Amniotic stem cell (primary cell): ENCODE measurements at regions not wholly inside any gene's neighbourhood (a gene's known extent, or its start where the extent isn't known, plus 50 kb on each side); places are given as distances from the start of the nearest gene placed in this dataset.
"Not testable (repeated sequence)": the region's sequence is repeated elsewhere in the genome, so short reads cannot be mapped to it uniquely, and the experiment has no call there.

Experiments used
- DNase-seq: peaks from one replicate; lab custom pipeline; 2025; lab: John Stamatoyannopoulos, UW

- no peak for DNase-seq
Measured at GRCh38 chr14:84084056-84084630, 1445.8 kb upstream of the FLRT2 start.

GRCh38 chr14:84085493-84085892 lies 1444.5 kb upstream of the FLRT2 start:
- DNase-seq: no peak

- DNase-seq: no peak
Measured at GRCh38 chr14:84086714-84087113, 1443.2 kb upstream of the FLRT2 start.

GRCh38 chr14:84087986-84088531 lies 1441.9 kb upstream of the FLRT2 start:
- peak; percentile 30 for DNase-seq

- no peak for DNase-seq
Measured at GRCh38 chr14:84090837-84091236, 1439.1 kb upstream of the FLRT2 start.

- no peak for DNase-seq
Measured at GRCh38 chr14:84095681-84096080, 1434.3 kb upstream of the FLRT2 start.

- no peak for DNase-seq
Measured at GRCh38 chr14:84098261-84098660, 1431.7 kb upstream of the FLRT2 start.

DNA sequence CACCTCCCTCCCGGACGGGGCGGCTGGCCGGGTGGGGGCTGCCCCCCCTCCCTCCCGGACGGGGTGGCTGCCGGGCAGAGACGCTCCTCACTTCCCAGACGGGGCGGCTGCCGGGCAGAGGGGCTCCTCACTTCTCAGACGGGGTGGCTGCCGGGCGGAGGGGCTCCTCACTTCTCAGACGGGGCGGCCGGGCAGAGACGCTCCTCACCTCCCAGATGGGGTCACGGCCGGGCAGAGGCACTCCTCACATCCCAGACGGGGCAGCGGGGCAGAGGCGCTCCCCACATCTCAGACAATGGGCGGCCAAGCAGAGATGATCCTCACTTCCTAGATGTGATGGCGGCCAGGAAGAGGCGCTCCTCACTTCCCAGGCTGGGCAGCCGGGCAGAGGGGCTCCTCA lies 1430.4 kb upstream of the FLRT2 start:
- DNase-seq: not testable (repeated sequence)

- no peak for DNase-seq
Measured at GRCh38 chr14:84107835-84108343, 1422.1 kb upstream of the FLRT2 start.

- no peak for DNase-seq
Measured at GRCh38 chr14:84108746-84109457, 1421.0 kb upstream of the FLRT2 start.

DNA sequence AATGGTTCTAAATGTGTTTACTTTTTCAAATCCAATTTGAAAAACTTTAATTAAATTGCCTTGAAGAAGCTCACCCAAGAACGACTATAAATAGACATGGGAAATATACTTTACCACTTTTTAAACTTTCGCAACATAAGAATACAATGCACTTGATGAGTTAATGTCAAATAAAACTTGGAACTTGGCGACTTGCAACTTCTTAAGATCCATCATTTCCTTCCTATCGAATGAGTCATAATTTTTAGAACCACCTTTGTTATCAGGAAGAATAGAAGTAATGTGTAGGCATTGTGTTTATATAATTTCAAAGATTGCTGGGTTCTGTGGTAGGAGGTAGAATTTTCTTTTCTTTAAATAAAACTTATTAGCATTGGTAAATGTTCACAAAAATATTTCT lies 1417.4 kb upstream of the FLRT2 start:
- no peak for DNase-seq

DNA sequence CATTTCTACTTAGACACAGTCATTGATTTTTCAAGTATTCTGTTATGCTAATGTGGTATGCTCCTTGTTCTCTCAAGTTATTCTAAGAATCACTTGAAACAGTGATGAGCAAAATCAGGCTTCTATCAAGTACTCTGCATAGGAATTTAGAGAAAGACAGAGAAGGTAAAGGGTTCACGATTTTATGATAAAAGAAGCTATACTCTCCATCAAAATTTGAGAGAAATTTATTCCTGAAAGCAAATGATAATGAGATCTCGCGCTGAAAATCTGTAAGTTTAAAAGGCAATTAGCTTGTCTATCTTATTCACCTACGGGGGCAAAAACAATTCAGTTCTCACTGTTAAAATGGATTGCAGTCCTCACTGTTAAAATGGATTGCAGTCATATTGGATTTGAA lies 1404.3 kb upstream of the FLRT2 start:
- no peak for DNase-seq

DNA sequence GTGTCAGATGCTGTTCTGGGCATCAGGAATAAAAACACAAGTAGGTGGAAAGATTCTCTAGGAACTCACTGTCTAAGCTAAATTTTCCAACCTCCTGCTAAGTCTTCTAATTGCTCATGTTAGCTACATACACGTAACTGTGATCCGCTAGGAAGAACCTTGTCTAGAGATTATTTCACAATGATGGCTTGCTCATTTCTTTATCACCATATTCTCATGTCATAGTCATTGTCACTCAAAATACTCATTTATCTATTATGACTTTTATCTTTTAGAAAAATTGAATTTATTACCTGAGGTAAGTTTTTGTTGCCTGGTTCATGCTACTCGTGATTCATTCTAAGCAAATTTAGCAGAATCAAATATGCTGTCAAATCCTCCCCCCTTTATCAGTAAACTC lies 1402.4 kb upstream of the FLRT2 start:
- no peak for DNase-seq

DNA sequence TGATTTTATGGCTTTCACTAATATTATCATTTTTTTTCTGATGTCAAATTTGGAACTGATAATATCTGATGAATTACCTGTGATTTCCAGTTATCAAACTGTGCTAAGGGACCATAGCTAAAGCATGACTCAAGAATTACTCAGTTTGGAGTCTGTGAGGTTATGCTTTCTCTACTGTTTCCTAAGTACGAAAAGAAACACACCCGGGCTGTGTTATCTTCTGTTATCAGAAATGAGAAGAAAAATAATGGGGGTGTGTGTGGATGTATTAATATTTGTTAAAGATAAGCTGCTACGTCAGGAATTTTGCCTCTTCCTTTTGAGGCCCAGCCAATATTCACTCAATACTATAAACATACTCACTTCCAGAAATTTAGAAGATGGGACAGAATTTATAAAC lies 1401.9 kb upstream of the FLRT2 start:
- no peak for DNase-seq

DNA sequence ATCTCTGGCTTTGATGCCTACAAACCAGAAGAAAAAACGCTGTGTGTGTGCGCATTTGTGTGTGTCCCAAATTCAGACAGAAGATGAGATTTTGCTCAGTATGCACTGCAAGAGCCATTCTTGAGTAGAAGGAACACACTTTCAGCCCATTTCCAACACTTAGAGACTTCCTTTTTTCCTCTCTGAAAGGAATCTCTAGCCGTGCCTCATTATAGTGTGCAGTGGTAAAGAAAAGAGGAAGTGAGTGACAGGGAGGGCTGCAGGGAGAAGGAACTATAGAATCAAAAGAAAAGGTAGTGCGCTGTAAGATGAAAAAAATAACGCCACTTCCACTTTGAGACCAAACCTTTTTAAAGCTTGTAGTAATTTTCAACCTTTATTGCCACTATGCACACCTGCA lies 1400.9 kb upstream of the FLRT2 start:
- DNase-seq: no peak

GRCh38 chr14:84129941-84130340 lies 1400.0 kb upstream of the FLRT2 start:
- no peak for DNase-seq

- no peak for DNase-seq
Measured at GRCh38 chr14:84131924-84132323, 1398.0 kb upstream of the FLRT2 start.

DNA sequence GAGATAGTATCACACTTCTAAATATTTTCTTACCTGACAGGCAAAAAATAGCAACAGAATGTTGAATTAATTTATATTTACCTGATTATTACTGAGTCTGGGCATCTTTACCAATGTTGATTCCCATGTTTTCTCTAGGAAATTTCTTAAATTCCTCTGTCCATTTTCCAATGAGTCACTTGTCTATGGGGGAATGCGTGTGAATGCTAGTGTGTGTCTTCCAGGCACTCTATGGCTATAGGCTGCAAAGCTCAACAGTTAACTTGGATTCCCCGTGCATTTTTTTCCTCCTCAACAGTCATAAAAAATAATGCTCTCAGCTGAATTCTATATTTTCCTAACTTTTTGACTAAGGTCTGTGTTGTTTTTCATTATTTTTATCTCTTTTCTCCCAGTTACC lies 1385.8 kb upstream of the FLRT2 start:
- DNase-seq: peak; percentile 10

DNA sequence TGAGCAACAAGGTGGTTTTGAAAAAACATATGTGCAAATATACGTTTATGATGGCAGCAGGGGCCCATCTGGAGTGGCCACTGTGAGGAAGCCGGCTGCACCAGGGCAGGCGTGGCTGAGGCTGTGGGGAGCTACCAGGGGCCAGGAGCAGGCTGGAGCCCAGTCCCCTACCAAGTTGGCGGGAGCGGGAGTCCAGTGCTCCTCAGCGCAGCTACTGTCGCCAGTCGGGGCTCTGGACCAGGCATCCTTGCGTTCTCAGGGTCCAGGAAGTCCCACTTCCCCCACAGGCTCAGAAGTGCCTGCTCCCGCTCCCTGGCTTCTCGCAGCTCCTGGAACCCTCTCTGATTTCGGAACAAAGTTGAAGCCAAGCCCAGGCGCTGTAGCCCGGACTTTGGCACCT lies 1377.5 kb upstream of the FLRT2 start:
- DNase-seq: no peak

- DNase-seq: no peak
Measured at GRCh38 chr14:84162633-84163032, 1367.3 kb upstream of the FLRT2 start.

DNA sequence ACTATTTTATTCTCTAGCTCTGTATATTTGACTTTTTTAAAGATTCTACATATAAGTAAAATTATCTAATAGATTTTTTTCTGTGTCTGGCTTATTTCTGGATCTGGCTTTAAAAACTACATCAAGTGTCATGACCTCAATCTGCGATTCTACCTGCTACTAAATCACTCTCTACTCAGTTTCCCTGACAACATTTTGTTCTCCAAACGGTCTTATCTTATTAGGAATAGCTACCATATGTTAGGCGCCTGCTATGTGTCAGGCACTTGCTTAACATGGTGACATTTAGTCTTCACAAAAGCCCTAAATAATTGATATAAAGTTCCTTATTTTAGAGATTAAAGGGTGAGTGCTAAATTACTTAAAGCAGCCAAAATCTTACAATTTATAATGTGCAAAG lies 1362.9 kb upstream of the FLRT2 start:
- no peak for DNase-seq

- no peak for DNase-seq
Measured at GRCh38 chr14:84180336-84180735, 1349.6 kb upstream of the FLRT2 start.

GRCh38 chr14:84181072-84181471 lies 1348.9 kb upstream of the FLRT2 start:
- DNase-seq: no peak

DNA sequence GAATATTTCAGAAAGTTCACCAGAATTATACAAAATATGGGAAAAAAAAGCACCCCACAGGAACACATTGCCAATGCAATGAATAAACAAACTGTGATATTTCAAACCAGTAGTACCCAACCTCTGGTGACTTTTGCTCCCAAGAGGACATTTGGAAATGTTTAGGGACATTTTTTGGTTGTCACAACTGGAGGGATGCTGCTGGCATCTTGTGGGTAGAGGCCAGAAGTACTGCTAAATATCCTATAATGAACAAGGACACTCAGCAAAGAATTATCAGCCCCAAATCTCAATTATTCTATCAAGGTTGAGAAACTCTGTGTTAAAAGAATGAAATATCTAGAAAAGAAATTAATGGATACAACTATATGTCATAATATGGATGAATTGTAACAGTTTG lies 1334.4 kb upstream of the FLRT2 start:
- DNase-seq: no peak
